Smooth muscle cell of the brain vasculature (primary cell): ENCODE measurements at regions not wholly inside any gene's neighbourhood (a gene's known extent, or its start where the extent isn't known, plus 50 kb on each side); places are given as distances from the start of the nearest gene placed in this dataset.
"Not testable (repeated sequence)": the region's sequence is repeated elsewhere in the genome, so short reads cannot be mapped to it uniquely, and the experiment has no call there.

Experiments used
- DNase-seq: peaks from one replicate; pipeline ENCODE4 v3.0.0-alpha.2; 2012; ENCODE audit warnings: low read depth, low spot score

- peak; percentile 1 for DNase-seq
Observed at GRCh38 chr5:96483878-96484277, 50.8 kb upstream of the PCSK1 start.

GRCh38 chr5:96487859-96488258 lies 54.8 kb upstream of the PCSK1 start:
- no peak for DNase-seq

GRCh38 chr5:96489532-96489931 lies 56.5 kb upstream of the PCSK1 start:
- no peak for DNase-seq

- no peak for DNase-seq
Observed at GRCh38 chr5:96492459-96493047, 59.5 kb upstream of the PCSK1 start.

- no peak for DNase-seq
Observed at GRCh38 chr5:96493219-96493790, 60.3 kb upstream of the PCSK1 start.

- not testable (repeated sequence) for DNase-seq
Observed at GRCh38 chr5:96495412-96495811, 62.4 kb upstream of the PCSK1 start.

GRCh38 chr5:96497027-96497426 lies 64.0 kb upstream of the PCSK1 start:
- DNase-seq: not testable (repeated sequence)

- no peak for DNase-seq
Observed at GRCh38 chr5:96499753-96500345, 66.8 kb upstream of the PCSK1 start.

- DNase-seq: no peak
Observed at GRCh38 chr5:96501991-96502646, 69.1 kb upstream of the PCSK1 start.

GRCh38 chr5:96503501-96504236 lies 70.6 kb upstream of the PCSK1 start:
- DNase-seq: no peak

GRCh38 chr5:96506376-96506775 lies 73.3 kb upstream of the PCSK1 start:
- no peak for DNase-seq

GRCh38 chr5:96506866-96507527 lies 73.9 kb upstream of the PCSK1 start:
- no peak for DNase-seq

- no peak for DNase-seq
Observed at GRCh38 chr5:96509316-96509715, 76.3 kb upstream of the PCSK1 start.

GRCh38 chr5:96509721-96510350 lies 76.8 kb upstream of the PCSK1 start:
- no peak for DNase-seq

- no peak for DNase-seq
Observed at GRCh38 chr5:96516631-96517071, 83.6 kb upstream of the PCSK1 start.

- no peak for DNase-seq
Observed at GRCh38 chr5:96517295-96517694, 84.2 kb upstream of the PCSK1 start.

GRCh38 chr5:96520345-96520744 lies 87.3 kb upstream of the PCSK1 start:
- no peak for DNase-seq

GRCh38 chr5:96522635-96523355 lies 89.7 kb upstream of the PCSK1 start:
- no peak for DNase-seq

- no peak for DNase-seq
Observed at GRCh38 chr5:96527768-96528661, 95.0 kb upstream of the PCSK1 start.
